Germinal center (tissue), 1 donor: ENCODE measurements at regions not wholly inside any gene's neighbourhood (a gene's known extent, or its start where the extent isn't known, plus 50 kb on each side); places are given as distances from the start of the nearest gene placed in this dataset.

Experiments
- DNase-seq: peaks from one replicate; pipeline ENCODE4 v3.0.0; 2012; ENCODE audit warnings: mixed read lengths, low spot score

DNA sequence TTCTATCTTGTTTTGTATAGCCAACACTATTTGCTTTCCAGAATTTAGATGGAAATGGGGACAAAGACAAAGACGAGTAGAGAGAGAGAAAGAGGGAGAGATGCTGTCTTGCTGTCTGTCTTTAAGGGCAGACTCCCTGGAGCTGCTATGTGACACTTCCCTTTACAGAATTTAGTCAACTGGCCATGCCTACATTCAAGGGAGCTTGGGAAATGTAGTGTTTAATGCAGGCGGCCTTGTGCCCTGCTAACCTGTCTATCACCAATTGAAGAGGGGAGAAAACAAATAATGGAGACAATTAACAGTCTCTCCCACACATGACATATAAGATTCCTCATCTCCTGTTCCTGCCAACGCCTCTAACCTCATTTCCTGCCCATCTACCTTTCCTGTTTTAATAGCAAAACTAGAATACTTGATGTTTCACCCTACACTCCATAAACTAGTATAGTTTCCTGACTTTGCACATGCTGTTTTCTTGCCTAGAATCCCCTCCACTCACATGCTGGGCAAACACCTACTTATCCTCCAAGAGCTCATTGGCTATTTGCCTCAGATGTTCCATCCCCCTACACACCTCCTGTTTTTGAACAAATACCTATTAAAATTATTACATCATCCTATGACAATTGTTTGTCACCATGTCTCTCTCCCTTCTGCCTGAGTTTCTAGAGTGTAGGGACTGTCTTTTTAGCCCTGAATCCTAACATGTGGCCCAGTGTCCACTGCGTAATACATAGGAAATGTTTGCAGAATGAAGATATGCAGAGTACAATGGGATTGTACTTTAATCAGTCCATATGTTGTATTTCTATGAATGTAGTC, 117.2 kb downstream of the SLC25A24 start:
- no peak for DNase-seq

DNA sequence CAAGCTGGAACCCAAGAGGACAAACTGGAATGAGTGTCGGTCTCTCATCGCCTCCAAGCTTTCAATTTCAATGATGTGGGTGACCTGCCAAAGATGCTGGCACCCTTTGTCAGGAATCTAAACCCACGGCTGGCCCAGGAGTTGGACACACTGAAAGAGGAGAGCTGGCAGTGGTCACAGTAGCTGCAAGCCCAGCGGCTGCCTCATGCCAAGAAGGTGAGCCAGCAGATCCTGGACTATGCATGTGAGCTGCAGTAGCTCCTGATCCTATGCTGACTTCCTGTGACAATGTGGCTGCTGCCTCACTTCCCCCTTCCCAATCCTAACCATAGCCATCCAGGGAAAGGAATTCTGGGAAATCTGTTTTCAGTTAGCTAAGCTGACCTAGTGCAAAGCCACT, 117.0 kb upstream of the VAV3 start:
- no peak for DNase-seq

DNA sequence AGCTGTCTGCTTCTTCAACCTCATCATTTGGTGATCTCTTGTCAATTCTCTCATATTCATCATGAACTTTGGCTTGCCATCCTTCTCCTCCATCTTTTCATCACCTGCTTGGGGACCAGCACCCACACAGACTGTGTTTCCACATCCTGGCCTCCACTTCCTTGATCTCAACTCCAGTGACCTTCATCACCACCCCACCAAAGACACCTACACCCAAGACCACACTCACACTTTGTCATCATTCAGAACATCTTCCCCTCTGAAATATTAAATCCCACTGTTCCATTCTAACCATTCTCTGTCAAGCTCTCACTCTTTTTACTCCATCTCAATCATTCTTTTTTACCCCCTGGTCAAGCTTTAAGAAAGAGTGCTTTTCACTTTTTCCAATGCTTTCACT, 115.5 kb upstream of the VAV3 start:
- no peak for DNase-seq

DNA sequence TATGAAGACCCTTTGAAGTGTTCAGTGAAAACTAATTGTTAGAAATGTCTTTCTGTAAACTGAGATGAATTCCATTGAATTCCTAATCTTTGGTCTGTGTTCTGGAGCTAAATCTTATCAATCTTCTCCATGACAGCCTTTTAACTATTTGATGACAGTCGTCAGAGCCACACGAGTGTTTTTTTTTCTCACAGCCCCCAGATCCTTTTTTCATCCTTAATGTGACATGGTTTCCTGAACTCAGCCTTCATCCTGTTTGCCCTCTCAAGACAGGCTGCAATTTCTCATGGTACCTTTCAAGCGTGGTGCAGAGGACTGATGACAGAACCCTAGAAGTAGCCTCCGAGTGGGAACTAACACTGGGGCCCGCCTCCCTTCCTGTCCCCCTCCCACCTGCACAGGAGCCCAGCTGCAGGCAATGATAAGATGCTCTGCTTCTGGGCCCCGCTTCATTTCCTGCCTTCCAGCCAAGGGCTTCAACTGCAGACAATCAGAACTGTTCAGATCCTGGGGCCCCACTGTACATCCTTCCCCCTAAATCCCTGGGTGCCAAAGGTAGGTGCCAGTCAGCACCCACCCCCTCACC, 114.6 kb upstream of the VAV3 start:
- DNase-seq: peak; percentile 65

DNA sequence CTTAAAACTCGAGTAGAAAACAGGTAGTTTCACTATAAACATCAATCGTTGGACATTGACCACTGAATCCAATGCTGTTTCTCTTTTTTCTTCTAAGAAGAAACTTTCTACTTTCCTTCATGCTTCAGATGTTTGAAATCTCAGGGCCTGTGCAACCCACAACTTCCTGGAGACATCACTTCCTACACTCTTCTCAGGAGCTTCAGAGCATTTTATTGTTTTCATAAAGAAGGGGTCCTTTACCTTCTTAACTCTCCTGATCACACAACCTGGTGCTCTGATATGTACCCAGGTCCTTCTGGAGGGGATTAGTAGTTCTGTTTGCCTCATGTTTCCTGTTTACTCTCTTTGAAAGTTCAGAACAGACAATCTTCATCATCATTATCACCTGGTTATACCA, 113.0 kb upstream of the VAV3 start:
- no peak for DNase-seq

DNA sequence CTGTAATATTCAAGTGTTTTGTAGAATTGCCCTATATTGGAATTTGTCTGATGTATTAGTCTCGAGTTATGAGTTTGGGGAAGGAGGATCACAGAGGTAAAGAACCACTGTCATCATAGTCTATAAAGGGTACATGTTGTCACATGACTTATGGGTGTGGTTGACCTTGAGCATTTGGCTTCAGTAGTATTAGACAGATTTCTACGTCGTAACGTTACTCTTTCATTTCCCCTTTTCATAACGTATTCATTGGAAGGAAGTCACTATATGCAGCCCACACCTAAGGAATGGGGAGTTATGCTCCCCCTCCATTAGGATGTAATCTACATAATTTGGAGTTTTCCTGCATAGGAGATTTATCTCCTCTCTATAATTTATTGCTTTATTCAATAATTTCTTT, 110.1 kb upstream of the VAV3 start:
- peak; percentile 41 for DNase-seq

DNA sequence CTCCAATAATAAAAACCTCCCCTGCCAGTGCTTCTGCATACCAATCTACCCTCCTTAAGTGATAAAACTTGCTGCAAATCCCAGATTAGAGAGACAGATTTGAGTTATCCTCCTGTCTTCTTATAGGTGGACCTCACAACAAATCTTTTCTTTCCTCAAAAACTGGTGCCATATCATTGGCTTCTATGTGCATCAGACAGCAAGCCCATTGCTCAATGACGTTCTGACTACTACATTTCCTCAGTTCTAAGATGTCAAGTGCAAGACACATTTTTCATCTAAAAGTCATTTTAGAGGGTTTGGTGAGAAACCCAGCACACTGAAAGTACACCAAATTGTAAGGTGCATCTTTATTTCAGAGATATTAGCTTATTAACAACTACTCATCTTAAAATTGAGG, 107.8 kb upstream of the VAV3 start:
- no peak for DNase-seq

DNA sequence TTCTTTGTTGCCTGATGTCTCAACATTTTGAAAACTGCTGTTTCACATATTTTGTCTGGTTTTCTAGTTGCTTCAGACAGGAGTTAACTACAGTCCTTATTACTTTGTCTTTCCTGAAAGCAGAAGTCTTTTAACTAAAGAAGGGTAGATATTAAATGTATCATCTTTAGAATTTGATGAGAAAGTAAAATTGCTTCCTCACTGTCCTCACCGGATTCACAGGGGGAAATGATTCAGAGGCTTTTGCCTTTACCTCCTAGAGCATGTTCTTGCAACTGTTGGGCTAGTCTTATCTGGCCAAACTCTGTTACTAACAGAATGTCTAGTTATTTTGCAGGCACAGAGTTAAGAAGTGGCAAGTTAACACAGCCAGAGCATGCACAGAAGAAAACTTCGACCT, 107.2 kb upstream of the VAV3 start:
- no peak for DNase-seq

DNA sequence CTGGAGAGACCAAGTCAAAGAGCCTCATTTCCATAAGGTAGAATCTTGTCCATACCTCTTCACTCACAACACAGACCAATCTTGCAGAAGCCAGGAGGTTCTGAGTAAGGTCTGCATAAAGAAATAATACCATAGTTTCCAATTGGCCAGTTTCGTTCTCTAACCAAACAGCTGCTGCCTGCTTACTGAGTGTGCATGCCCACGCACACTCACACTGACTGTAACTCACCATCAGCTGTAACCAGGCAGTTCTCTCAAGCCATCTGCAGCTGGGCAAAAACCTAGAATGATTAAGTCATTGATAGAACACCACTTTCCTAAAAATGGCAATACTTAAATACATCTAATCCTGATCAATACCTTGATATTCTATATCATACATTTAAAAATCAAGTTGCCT, 106.6 kb upstream of the VAV3 start:
- no peak for DNase-seq

DNA sequence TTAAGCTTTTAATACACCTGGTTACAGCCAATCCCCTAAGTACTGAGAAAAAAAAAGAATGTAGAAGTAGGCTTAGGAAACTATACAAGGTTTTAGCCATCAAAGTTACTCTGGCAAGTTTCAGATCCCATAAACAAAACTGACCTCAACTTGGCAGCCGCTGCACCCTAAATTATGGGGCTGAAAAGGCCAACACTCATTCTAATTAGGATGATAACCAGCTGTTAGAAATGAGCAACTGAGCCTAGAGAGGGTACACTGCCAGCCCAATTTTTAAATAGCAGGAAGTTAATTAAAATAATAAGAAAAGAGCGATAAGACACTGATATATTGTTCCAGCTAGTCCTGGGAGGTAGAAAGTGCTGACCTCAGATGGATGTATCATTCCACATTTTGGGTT, 105.7 kb upstream of the VAV3 start:
- DNase-seq: no peak

DNA sequence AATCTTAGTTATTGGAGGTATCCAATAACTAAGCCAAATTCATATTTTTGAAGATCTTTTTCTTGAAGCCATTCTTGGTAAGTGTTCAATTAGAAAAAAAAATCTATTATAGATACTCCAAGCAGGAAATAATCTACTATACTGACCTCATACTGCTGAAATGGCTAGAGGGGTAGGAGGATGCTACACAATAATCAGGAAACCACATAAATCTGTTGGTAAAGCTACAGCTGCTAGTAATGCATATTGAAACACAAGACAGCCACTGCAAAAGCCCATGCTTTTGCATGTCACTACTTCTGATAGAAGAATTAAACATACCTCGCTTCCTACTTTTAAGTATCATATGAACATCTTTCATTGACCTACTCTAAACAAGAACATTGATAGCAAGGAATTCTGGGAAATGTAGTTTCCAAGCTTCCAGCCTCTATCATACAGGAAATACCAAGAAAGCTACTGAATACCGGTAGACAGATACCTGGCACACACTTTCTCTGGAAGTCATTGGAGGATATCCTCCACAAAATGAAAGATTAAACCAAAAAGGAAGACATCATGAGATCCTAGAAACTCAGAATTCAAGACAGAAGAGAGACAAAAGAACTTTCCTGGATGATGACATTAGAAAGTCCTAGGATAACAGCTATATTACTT, 103.0 kb upstream of the VAV3 start:
- no peak for DNase-seq

DNA sequence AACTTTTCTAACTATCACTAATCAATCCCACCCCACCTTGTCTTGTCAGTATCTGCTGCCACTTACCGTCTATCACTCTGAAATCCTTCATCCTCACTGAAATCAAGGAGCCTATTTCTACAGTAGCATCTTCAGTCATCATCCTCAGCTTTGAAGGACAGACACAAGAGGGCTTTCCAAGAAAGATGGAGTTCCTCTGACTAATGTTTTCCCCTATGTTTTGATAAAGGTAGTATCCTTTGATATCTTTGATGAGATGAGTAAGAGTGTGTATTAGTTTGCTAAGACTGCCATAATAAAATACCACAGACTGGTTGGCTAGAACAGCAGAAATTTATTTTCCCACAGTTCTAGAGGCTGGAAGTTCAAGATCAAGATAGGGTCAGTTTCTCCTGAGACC, 101.8 kb upstream of the VAV3 start:
- DNase-seq: no peak

DNA sequence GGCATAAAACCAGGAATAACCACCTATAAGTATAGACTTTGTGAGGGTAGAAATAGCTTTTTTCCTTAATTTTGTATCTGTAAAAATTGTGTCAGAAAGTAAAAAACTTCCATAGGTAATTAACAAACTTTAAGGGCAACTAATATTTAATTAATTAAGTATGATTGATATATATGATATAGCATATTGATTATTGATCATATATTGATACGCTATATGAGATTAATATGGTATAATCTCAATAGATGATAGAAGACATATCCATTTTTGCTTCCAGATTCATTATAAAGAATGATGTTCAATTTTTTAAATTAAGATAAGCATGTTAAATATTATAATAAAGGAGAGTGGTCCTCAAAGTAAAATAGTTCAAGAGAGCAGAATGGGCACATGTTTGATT, 99.3 kb upstream of the VAV3 start:
- no peak for DNase-seq

DNA sequence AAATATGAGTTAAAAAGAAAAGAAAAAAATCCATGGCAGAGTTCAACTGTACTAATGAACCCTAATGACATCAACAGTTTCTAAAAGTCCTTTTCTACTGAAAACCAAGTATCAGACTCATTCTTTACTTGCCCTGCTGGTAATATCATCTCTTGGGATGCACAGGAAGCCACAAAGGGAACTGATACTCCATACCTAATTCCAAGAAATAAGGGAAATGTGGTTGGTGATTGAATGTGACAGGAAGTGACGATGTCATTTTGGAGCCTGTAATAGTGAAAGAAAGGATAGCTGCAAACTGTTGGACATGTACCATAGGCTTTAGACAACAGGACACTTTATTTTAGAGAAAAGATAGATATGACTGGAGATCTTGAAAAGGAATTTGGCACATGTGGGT, 98.7 kb upstream of the VAV3 start:
- DNase-seq: no peak

DNA sequence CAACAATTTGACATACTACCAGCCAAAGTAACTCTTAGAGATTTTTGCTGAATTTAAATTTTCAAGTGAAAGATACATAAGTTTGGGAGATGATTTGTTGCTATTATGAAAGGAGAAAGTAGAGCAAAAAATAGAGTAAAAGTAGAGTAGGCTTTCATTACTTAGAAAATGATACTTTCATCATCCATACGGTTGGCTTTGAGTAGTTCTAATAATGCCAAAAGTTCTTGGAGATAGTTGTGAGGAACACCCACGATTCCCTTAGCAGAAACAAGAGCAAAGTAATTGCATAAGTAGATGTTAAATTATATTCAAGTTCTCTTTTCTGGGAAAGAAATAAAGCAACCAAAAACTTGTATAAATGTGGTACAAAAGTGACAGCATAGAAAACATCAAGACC, 95.0 kb upstream of the VAV3 start:
- no peak for DNase-seq

DNA sequence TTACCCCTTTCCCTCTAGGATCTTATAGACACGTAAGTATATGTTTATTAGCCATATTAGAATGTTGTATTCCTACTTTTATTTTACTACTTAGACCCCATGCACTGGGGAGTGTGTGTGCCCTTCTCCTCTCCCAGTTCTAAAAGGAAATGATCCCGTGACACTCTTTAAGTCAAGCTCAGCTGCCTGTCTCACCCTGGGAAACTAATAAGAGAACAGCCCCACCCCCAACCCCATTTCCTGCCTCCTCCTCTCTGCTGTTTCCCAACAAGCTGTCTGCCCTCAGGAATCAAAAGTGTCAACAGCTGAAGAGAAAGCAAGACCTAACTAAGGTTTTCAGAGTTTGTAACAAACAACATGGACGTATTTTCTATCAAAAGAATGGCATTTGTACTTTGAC, 92.6 kb upstream of the VAV3 start:
- no peak for DNase-seq

DNA sequence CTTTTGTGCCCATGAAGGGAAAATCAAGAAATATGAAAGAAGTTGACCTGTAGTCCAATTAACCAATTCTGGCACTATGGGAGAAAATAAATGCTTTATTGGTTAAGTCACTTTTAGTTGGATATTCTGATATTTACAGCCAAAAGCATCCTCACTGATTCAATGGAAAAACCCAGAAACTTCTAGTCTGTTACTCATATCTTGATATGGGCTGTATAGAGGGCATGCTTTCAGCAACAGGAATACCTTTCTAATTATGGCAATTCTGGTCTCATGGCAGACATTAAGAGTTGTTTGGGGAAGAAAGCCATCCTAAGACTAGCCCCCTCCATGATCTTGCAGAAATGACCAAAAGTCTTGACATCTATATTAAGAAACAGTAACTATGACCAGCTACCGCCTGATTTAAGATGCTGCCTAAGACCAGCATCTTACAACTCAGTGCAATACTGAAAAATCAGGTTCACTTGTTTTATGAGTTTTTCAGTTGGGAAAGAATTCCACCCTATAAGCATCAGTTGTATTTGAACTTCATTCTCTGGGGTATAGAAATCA, 91.5 kb upstream of the VAV3 start:
- no peak for DNase-seq

DNA sequence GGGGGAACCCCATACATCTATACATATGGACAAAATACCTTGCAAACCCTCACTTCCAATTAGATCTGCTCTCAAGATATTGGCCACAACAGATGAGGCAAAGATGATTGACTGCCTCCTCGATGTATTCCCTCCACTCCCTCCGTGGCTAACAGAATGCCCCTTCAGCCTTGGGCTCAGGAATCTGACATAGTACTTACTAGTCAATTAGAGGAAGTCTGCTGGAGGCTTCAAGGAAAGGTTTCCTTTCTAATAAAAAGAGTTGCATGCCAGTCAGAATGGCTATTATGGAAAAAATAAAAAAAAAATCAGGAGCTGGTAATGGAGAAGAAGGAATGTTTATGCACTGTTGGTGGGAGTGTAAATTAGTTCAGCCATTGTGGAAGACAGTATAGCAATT, 90.4 kb upstream of the VAV3 start:
- DNase-seq: no peak

DNA sequence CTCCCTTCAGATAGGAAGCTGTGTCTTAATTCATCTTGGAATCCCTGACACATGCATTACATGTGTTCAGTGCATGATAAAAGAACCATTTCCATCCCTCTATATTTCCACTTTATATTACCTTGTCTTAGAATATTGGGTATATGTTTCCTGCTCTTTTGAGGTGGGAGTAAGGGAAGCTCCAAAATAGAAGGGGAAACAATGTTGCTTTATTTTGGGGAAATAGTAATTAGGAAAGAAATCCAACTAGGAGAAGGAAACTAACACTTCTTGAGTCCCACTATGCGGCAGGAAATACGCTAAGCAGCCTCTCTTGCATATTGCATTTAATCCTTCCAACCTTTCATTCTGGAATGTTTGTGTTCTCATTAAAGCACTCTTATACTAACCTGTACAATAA, 89.4 kb upstream of the VAV3 start:
- no peak for DNase-seq

DNA sequence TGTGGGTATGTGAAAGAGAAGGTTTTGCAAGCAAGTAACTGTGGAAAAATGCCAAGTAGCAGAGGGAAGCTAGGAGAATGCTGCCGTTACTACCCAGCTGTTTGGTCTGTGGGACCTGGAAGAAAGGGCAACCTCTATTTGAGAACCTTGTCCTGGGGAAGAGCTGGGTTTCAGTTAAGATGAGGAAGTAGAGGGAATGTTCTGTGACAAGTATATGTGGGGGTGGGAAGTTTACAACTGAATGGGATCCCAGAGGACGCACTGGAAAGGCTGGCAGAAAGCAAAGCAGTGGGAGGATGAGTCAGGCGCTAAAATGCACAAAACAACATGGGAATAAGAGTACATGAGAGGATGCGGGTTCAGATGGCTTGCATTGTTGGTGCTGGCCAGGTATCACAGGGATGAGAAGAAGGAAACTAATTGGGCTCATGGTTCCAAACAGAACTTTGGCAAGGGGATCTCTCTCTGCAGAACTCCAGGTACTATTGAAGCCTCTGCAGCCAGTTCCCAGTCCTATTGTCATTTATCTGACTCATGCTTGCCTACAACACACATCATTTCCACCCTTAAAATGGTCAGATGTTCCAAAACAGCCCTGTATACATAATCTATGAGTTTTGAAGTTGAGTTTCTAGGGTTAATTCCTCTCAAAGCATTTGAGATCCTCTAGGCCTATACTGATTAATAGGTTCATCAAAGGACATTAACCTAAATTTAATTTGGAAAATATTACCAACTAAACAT, 88.5 kb upstream of the VAV3 start:
- DNase-seq: no peak

DNA sequence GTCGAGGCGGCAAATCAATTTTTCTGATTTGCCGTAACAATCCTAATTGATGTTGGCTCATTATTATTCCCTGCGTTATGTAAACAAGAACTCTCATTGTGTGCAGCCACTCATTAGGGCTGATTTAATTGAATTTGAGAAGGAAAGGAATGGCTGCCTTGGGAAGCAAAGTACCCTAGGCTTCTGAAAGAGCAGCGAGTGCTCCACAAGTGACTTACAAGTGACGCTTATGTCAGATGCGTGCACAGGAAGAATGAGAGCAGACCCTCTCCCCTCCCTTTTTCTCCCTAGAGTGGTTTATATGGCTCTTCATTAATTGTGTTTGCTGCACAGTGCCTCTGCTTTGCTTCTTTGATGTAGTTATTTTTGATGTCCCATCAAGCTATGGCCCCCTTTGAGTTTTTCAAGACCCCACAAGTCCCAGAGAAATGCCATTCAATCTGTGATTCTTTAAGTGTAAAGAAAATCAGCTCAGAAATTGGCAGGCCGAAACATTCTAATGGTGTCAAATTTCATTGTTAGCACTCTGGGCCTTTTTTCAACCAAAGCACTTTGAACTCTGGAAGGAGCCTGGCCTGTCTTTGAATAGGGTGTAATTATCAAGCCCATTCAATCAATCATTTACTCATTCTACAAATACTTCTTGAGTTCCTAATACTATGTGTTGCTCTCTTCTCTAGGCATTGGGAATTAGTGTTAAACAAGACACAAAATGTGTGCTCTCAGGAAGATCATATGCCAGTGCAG, 86.8 kb upstream of the VAV3 start:
- no peak for DNase-seq
